Parathyroid adenoma (tissue), 2 donors: ENCODE measurements at regions not wholly inside any gene's neighbourhood (a gene's known extent, or its start where the extent isn't known, plus 50 kb on each side); places are given as distances from the start of the nearest gene placed in this dataset.

Experiments
- H2AFZ ChIP-seq: fragments of 300-600 bp; sonication (generic); one replicate; pipeline ENCODE4 v1.7.0; 2017; ENCODE audit warnings: antibody characterized with exemption, mild to moderate bottlenecking
- H3K27ac ChIP-seq: fragments of 300-600 bp; sonication (generic); one replicate; pipeline ENCODE4 v1.7.0; 2017
- H3K27me3 ChIP-seq: fragments of 300-600 bp; sonication (generic); one replicate; pipeline ENCODE4 v1.7.0; 2017; ENCODE audit warnings: low read length; ENCODE audit not compliant: control insufficient read depth, insufficient read depth
- H3K36me3 ChIP-seq: fragments of 300-600 bp; sonication (generic); one replicate; pipeline ENCODE4 v1.7.0; 2017; ENCODE audit warnings: low read length; ENCODE audit not compliant: control insufficient read depth, insufficient read depth
- H3K4me1 ChIP-seq: fragments of 300-600 bp; sonication (generic); one replicate; pipeline ENCODE4 v1.7.0; 2017; ENCODE audit warnings: control low read depth
- H3K4me2 ChIP-seq: fragments of 300-600 bp; sonication (generic); one replicate; pipeline ENCODE4 v1.7.0; 2017; ENCODE audit warnings: low read length
- H3K4me3 ChIP-seq: fragments of 300-600 bp; sonication (generic); one replicate; pipeline ENCODE4 v1.7.0; 2017; ENCODE audit warnings: low read depth, low read length
- H3K79me2 ChIP-seq: fragments of 300-600 bp; sonication (generic); one replicate; pipeline ENCODE4 v1.7.0; 2017; ENCODE audit warnings: control low read depth
- H3K9ac ChIP-seq: fragments of 300-600 bp; sonication (generic); one replicate; pipeline ENCODE4 v1.7.0; 2017; ENCODE audit warnings: mild to moderate bottlenecking
- H3K9me3 ChIP-seq: fragments of 300-600 bp; sonication (generic); one replicate; pipeline ENCODE4 v1.7.0; 2017; ENCODE audit warnings: low read length; ENCODE audit not compliant: control insufficient read depth
- CTCF ChIP-seq: fragments of 300-600 bp; sonication (generic); IDR thresholded peaks from one replicate; pipeline ENCODE4 v1.7.0; 2017; ENCODE audit warnings: antibody characterized with exemption, mild to moderate bottlenecking
- donor health status: primary hyperparathyroidism.

- Histone ChIP-seq H3K4me1 (no peaks in the 10 kb centered on the region), H3K9me3 (no peaks in the 10 kb centered on the region), H2AFZ (no peak overlapping the region), H3K27ac (no peak overlapping the region), H3K4me3 (no peak overlapping the region), H3K4me2 (no peak overlapping the region), H3K27me3 (no peaks in the 10 kb centered on the region), H3K79me2 (no peaks in the 10 kb centered on the region), H3K36me3 (no peaks in the 10 kb centered on the region), H3K9ac (no peak overlapping the region)
- no peak for TF ChIP-seq CTCF
Observed at GRCh38 chr10:78785991-78786390, 282.8 kb upstream of the ZMIZ1 start.

- Histone ChIP-seq H3K9ac (no peak overlapping the region), H3K27ac (no peak overlapping the region), H3K9me3 (no peaks in the 10 kb centered on the region), H3K4me3 (no peak overlapping the region), H3K36me3 (no peaks in the 10 kb centered on the region), H3K4me2 (no peak overlapping the region), H2AFZ (no peak overlapping the region), H3K27me3 (no peaks in the 10 kb centered on the region), H3K4me1 (no peaks in the 10 kb centered on the region), H3K79me2 (no peaks in the 10 kb centered on the region)
- no peak for TF ChIP-seq CTCF
Observed at GRCh38 chr10:78787125-78787524, 281.6 kb upstream of the ZMIZ1 start.

- no peak for TF ChIP-seq CTCF
- no peaks in the 10 kb centered on the region for H3K27me3 ChIP-seq
Observed at GRCh38 chr10:78794736-78795455, 273.9 kb upstream of the ZMIZ1 start.

GRCh38 chr10:78798976-78799730 lies 269.6 kb upstream of the ZMIZ1 start:
- no peaks in the 10 kb centered on the region for H3K27me3 ChIP-seq
- no peaks in the 10 kb centered on the region for H3K36me3 ChIP-seq
- H3K4me3 ChIP-seq = no peak overlapping the region
- H3K9ac ChIP-seq = no peak overlapping the region
- no peak overlapping the region for H3K4me2 ChIP-seq
- peaks cover 6% of the 10 kb centered on the region for H3K4me1 ChIP-seq
- no peaks in the 10 kb centered on the region for H3K79me2 ChIP-seq
- no peak overlapping the region for H2AFZ ChIP-seq
- no peak for TF ChIP-seq CTCF
- no peak overlapping the region for H3K27ac ChIP-seq
- H3K9me3 ChIP-seq = no peaks in the 10 kb centered on the region

More at GRCh38 chr10:78794736-78795455, 273.9 kb upstream of the ZMIZ1 start:
- Histone ChIP-seq H3K9me3 (no peaks in the 10 kb centered on the region), H3K4me3 (no peak overlapping the region), H3K79me2 (no peaks in the 10 kb centered on the region), H3K27ac (no peak overlapping the region), H2AFZ (no peak overlapping the region), H3K4me2 (no peak overlapping the region), H3K36me3 (no peaks in the 10 kb centered on the region), H3K9ac (no peak overlapping the region), H3K4me1 (peaks cover 6% of the 10 kb centered on the region)
